GM23338 (cell line): ENCODE measurements at regions not wholly inside any gene's neighbourhood (a gene's known extent, or its start where the extent isn't known, plus 50 kb on each side); places are given as distances from the start of the nearest gene placed in this dataset.

Experiments used
- EZH2 ChIP-seq: fragments of 200-600 bp; sonication (generic); IDR thresholded peaks from one replicate; pipeline ENCODE4 v1.8.0; 2017; ENCODE audit warnings: antibody characterized with exemption, mild to moderate bottlenecking, low read depth; ENCODE audit not compliant: unreplicated experiment
- POLR2AphosphoS5 ChIP-seq: IDR thresholded peaks from 2 replicates; pipeline ENCODE4 v1.6.1; 2016; ENCODE audit warnings: antibody characterized with exemption, low read depth
- TF ChIP-seq, protein P1 (sequence below), 2 experiments: fragments of 200-600 bp in 1 of 2; sonication (generic) in 1 of 2; conservative IDR thresholded peaks; 2 replicates each; pipeline versions ENCODE4 v1.5.1 to v1.6.1; 2016 to 2017; ENCODE audit warnings: antibody characterized with exemption in 2 of 2, low read depth in 2 of 2, mild to moderate bottlenecking in 2 of 2, moderate library complexity in 1 of 2

DNA sequence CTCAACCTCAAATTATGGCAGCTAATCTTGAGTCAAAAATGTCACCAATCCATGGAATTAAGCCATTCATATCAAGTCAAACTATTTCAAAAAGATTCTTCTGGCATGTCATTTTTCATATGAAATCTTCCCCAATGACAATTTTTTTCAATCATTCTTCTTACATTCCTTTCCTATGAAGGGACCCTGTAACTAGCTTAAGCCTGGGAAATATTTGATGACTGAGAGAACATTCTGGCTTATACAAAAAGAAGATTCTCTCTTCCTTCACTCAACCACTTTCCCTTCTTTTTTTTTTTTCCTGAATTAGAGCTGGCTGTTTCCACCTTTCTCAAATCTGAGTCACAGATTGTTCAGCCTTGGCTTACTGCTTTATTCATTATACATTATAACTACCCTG is 903.7 kb downstream of the FAM181B start:
- TF ChIP-seq POLR2AphosphoS5 (no peak), EZH2 (no peak)
- TF ChIP-seq, protein P1, sequence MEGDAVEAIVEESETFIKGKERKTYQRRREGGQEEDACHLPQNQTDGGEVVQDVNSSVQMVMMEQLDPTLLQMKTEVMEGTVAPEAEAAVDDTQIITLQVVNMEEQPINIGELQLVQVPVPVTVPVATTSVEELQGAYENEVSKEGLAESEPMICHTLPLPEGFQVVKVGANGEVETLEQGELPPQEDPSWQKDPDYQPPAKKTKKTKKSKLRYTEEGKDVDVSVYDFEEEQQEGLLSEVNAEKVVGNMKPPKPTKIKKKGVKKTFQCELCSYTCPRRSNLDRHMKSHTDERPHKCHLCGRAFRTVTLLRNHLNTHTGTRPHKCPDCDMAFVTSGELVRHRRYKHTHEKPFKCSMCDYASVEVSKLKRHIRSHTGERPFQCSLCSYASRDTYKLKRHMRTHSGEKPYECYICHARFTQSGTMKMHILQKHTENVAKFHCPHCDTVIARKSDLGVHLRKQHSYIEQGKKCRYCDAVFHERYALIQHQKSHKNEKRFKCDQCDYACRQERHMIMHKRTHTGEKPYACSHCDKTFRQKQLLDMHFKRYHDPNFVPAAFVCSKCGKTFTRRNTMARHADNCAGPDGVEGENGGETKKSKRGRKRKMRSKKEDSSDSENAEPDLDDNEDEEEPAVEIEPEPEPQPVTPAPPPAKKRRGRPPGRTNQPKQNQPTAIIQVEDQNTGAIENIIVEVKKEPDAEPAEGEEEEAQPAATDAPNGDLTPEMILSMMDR (conservative IDR thresholded peaks at IDR 0.05; ENCODE audit: low read depth in 2 of 2): no peak
